ENCODE measurements at regions not wholly inside any gene's neighbourhood (a gene's known extent, or its start where the extent isn't known, plus 50 kb on each side); places are given as distances from the start of the nearest gene placed in this dataset.

DNA sequence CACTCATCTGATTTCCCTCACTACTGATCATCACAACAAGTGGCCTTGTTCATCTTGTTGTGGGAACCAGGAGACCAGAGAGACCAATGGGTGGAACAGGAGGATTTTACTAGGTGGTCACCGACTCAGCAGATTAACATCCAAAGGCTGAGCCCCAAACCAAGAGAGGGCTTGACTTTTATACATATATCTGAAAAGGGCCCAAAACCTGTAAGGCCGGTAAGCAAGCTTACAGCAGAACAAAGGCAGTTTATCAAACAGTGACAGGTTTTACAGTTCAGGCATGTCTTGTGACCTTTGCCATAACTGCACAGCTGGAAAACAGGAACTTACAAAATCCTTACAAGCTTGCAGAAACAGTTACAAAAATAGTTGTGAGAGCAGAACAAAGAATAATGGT, 195.9 kb downstream of the OR13H1 start (continued):
- TF ChIP-seq, protein P1, sequence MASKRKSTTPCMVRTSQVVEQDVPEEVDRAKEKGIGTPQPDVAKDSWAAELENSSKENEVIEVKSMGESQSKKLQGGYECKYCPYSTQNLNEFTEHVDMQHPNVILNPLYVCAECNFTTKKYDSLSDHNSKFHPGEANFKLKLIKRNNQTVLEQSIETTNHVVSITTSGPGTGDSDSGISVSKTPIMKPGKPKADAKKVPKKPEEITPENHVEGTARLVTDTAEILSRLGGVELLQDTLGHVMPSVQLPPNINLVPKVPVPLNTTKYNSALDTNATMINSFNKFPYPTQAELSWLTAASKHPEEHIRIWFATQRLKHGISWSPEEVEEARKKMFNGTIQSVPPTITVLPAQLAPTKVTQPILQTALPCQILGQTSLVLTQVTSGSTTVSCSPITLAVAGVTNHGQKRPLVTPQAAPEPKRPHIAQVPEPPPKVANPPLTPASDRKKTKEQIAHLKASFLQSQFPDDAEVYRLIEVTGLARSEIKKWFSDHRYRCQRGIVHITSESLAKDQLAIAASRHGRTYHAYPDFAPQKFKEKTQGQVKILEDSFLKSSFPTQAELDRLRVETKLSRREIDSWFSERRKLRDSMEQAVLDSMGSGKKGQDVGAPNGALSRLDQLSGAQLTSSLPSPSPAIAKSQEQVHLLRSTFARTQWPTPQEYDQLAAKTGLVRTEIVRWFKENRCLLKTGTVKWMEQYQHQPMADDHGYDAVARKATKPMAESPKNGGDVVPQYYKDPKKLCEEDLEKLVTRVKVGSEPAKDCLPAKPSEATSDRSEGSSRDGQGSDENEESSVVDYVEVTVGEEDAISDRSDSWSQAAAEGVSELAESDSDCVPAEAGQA (IDR thresholded peaks at IDR 0.05; ENCODE audit: low read depth): no peak
- TF ChIP-seq, protein P1 (CRISPR knock-in tag; IDR thresholded peaks at IDR 0.05; ENCODE audit: borderline replicate concordance): no peak
- TF ChIP-seq GATAD2A (CRISPR knock-in tag; IDR thresholded peaks at IDR 0.05): no peak

DNA sequence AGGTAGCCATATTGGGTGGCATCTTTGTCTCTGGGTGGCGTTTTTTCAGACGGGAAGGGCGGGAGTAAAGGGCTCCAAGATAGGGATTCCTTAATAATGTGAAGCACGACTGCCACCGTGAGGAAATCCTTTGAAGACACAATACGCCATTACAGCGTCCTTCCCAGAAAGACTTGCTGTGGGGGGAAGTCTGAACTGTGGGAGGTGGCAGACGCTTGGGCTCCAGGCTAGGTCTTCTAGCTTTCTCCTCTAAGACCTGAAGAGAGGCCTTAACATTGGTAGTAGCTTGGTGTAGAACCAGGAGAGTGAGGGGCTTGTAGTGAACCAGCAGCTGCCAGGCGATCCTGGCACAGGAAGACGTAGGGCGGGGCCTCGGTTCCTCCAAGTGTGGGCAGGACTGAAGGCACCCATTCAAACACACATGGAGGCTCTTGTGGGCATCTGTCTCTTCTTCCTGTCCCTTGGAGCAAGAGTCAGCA, 197.3 kb downstream of the OR13H1 start:
- ATAC-seq (no peak), FAIRE-seq (no peak), DNase-seq (ENCODE audit: low spot score) (no peak)
- peaks cover 0 to 3% of the 10 kb centered on the region in 2 experiments; a peak in 2 of 5 replicates for H3K36me3 ChIP-seq (replicated peaks in 1 of 2; ENCODE audit: control insufficient read depth in 1 of 2, insufficient read depth in 2 of 2, low read length in 2 of 2)
- H4K20me1 ChIP-seq (ENCODE audit: insufficient read depth, low read length): no peaks in the 10 kb centered on the region
- WGBS (ENCODE audit: low lambda C conversion rate): 98% methylated on average over 5 of the region's 12 CpGs
- BruUV-seq (replicated peaks): no TSS peak
- H3K4me1 ChIP-seq (ENCODE audit: insufficient read depth, low read length): no peaks in the 10 kb centered on the region
- H3K79me2 ChIP-seq (ENCODE audit: insufficient read depth, low read length): no peaks in the 10 kb centered on the region
- no peak overlapping the region for H3K4me2 ChIP-seq (ENCODE audit: low read depth, low read length)
- H3K27ac ChIP-seq (ENCODE audit: extremely low read length, insufficient read depth, low read length): no peak overlapping the region
- H3K27me3 ChIP-seq (ENCODE audit: control insufficient read depth in 1 of 2, insufficient read depth in 2 of 2, low read length in 2 of 2): no peaks in the 10 kb centered on the region
- intact Hi-C loops (cut with micrococcal nuclease; ENCODE audit: unreplicated experiment): no loop called here
- H3K9me3 ChIP-seq (ENCODE audit: low read length): 0 out of 2 replicates have a peak, but pooled peaks cover 5% of the 10 kb centered on the region
- H2AFZ ChIP-seq (ENCODE audit: low read length): no peak overlapping the region
- TF ChIP-seq RFX3 (CRISPR knock-in tag; IDR thresholded peaks at IDR 0.05): no peak
- TF ChIP-seq TEAD2 (CRISPR knock-in tag; IDR thresholded peaks at IDR 0.05): no peak
- in situ Hi-C loops (cut with HindIII; ENCODE audit: extremely low pct_ligation_motif_present, low pct_unique_long_range_greater_than_20kb): no loop called here
- no peak overlapping the region for H3K4me3 ChIP-seq (replicated peaks in 1 of 3; ENCODE audit: insufficient read depth in 1 of 3, low read depth in 2 of 3, low read length in 3 of 3)
- H3K9ac ChIP-seq (ENCODE audit: insufficient read depth, low read depth, low read length): no peak overlapping the region
- ChIA-PET POLR2A (no interaction called here), CTCF (ENCODE audit: low intra/inter-chr PET ratio, low total read pairs) (no interaction called here)

Measured in HepG2 (cell line).